ENCODE measurements at regions not wholly inside any gene's neighbourhood (a gene's known extent, or its start where the extent isn't known, plus 50 kb on each side); places are given as distances from the start of the nearest gene placed in this dataset.

- no peak for TF ChIP-seq CTCF (IDR thresholded peaks at IDR 0.05; ENCODE audit: control extremely low read depth, extremely low read depth, low read depth, missing control alignments)
- ChIA-PET CTCF (interaction anchor here (0.9 to 2.0 kb wide), 3 partner anchors 19 to 27 kb away, joined by 3 to 6 read pairs (median 3); no protein-coding TSS in a partner anchor), POLR2A (no interaction called here)
- no peak for DNase-seq (ENCODE audit: extremely low spot score)
Observed at GRCh38 chr4:128548381-128548780, 260.8 kb upstream of the PGRMC2 start.

GRCh38 chr4:128544272-128544671 is 256.7 kb upstream of the PGRMC2 start:
- POLR2A ChIA-PET = no interaction called here
- TF ChIP-seq CTCF (IDR thresholded peaks at IDR 0.05; ENCODE audit: control extremely low read depth, extremely low read depth, low read depth, missing control alignments) = no peak
- CTCF ChIA-PET = interaction anchor here (1.0 to 6.7 kb wide), 4 partner anchors 11 to 30 kb away, joined by 3 to 35 read pairs (median 7); no protein-coding TSS in a partner anchor
- DNase-seq (ENCODE audit: extremely low spot score) = no peak

DNA sequence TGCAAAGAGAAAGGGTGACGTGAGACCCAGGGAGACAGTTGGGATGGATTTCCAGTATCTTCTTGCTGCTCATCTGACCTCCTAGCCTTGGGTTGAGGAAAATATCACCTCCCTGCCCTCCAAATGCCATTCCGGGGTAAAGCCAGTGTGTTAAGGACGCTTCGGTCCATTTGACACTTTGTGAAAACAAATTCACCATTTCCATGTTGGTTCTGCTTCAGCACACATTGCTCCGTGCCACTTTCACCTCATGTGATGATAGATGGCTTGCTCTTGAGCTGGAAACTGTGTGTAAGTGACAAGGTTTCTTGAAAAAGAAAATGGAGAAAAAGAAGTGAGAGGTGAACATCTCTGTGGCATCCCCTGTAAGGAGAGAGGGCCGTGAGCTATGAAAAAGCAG is 256.1 kb upstream of the PGRMC2 start:
- POLR2A ChIA-PET = no interaction called here
- DNase-seq (ENCODE audit: extremely low spot score) = no peak
- CTCF ChIA-PET = interaction anchor here (1.0 to 6.7 kb wide), 2 partner anchors 12 to 16 kb away, joined by 3 to 35 read pairs; no protein-coding TSS in a partner anchor

DNA sequence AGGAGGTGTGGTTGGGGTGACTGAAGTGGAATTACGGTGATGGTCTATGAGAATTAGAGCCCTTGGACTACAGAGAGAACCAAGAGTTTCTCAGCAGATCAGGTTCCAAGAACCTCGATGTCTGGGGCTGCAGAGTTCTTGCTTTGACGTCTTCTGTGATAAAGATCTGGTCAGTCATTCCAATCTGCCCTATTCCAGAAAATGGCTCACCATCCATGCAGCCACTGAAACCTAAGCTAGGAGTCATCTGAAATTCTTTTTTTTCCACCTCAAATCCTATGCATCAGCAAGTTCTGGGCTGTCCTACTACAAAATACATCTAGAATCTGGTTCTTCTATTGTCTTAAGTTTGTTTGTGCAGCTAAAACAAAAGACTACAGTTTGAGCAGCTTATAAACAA is 254.4 kb upstream of the PGRMC2 start:
- TF ChIP-seq CTCF (IDR thresholded peaks at IDR 0.05; ENCODE audit: control extremely low read depth, extremely low read depth, low read depth, missing control alignments) = no peak
- DNase-seq (ENCODE audit: extremely low spot score) = no peak
- ChIA-PET POLR2A (no interaction called here), CTCF (interaction anchor here (6.7 kb wide), 1 partner anchor 14 kb away, joined by 35 read pairs; no protein-coding TSS in a partner anchor)

More for the DNA sequence above, 256.1 kb upstream of the PGRMC2 start:
- TF ChIP-seq CTCF (IDR thresholded peaks at IDR 0.05; ENCODE audit: control extremely low read depth, extremely low read depth, low read depth, missing control alignments) = no peak

DNA sequence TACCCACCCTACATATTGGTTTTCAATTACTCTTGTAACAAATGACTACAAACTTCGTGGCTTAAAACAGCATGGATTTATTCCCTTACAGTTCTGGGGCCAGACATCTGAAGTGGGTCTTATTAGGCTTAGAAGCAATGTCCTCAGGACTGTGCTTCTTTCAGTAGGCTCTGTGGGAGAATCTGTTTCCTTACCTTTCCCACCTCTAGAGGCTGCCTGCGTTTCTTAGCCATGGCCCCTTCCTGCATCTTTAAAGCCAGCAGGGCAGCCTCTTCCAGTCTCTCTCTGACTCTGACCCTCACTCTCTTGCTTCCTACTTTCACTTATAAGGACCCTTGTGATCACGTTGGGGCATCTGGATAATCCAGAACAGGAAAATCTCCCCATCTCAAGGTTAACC is 252.5 kb upstream of the PGRMC2 start:
- POLR2A ChIA-PET = no interaction called here
- TF ChIP-seq CTCF (IDR thresholded peaks at IDR 0.05; ENCODE audit: control extremely low read depth, extremely low read depth, low read depth, missing control alignments) = no peak
- no peak for DNase-seq (ENCODE audit: extremely low spot score)
- CTCF ChIA-PET = interaction anchor here (0.9 to 6.7 kb wide), 2 partner anchors 11 to 16 kb away, joined by 3 to 35 read pairs; no protein-coding TSS in a partner anchor

DNA sequence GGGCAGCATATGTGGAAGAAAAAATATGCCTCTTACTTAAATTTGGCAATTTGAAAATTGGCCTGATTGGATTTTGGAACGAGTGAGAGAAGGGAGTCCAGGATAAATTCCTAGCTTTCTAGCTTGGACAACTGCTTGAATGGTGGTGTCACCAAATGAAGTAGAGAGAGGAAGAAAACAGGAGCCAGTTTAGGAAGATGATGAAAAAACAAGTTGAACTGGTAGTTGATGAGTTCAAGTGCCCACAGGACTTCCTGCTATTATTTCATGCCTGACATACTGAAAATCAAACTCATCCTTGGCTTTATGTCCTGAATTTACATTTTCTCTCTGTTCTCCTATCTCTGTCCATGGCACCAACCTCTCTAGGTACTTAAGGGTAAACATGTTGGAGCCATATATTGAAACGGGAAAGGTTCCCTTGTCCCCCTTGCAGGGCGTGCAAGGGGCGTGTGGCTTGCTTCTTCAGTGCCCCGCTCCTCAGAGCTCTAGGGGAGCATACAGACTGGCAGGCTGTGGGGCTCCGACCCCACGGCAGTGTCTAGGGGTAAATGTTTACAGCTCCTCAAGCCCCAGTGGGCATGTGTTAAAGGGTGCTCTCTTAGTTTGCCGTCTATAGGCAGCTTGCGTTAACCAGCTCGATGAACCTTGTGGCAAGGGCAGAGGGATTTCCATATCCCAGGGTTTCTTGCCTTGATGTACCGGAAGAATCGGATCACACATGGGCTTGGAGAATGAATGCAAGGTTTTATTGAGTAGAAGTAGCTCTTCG is 250.7 kb upstream of the PGRMC2 start:
- no peak for TF ChIP-seq CTCF (IDR thresholded peaks at IDR 0.05; ENCODE audit: control extremely low read depth, extremely low read depth, low read depth, missing control alignments)
- CTCF ChIA-PET = interaction anchor here (1.4 kb wide), 1 partner anchor 37 kb away, joined by 3 read pairs; no protein-coding TSS in a partner anchor
- DNase-seq (ENCODE audit: extremely low spot score) = no peak
- POLR2A ChIA-PET = no interaction called here

Data from GM10248 (cell line).